ENCODE measurements at regions not wholly inside any gene's neighbourhood (a gene's known extent, or its start where the extent isn't known, plus 50 kb on each side); places are given as distances from the start of the nearest gene placed in this dataset.

GRCh38 chr13:89571676-89572075, 1775.8 kb upstream of the MIR17HG start:
- no TSS peak for BruUV-seq (replicated peaks)
- no peak overlapping the region for H3K4me3 ChIP-seq (replicated peaks in 1 of 2; ENCODE audit: low read depth in 1 of 2, low read length in 2 of 2)
- ChIA-PET CTCF (no interaction called here), RAD21 (ENCODE audit: low non-redundant PET in 1 of 2, low total read pairs in 2 of 2, uncharacterized antibody in 2 of 2, unreplicated experiment in 2 of 2) (no interaction called here), POLR2A (no interaction called here)
- no peak overlapping the region for H3K9ac ChIP-seq (ENCODE audit: low read length)
- TF ChIP-seq POLR2A (IDR thresholded peaks at IDR 0.05; ENCODE audit: borderline replicate concordance, extremely low read depth, insufficient read depth, insufficient read length): no peak
- no peak for TF ChIP-seq MAX (IDR thresholded peaks at IDR 0.05)
- TF ChIP-seq POLR2AphosphoS5 (IDR thresholded peaks at IDR 0.05; ENCODE audit: low read depth, low read length): no peak
- no peak for TF ChIP-seq EGR1 (IDR thresholded peaks at IDR 0.05; ENCODE audit: low read depth)
- TF ChIP-seq, protein P1, sequence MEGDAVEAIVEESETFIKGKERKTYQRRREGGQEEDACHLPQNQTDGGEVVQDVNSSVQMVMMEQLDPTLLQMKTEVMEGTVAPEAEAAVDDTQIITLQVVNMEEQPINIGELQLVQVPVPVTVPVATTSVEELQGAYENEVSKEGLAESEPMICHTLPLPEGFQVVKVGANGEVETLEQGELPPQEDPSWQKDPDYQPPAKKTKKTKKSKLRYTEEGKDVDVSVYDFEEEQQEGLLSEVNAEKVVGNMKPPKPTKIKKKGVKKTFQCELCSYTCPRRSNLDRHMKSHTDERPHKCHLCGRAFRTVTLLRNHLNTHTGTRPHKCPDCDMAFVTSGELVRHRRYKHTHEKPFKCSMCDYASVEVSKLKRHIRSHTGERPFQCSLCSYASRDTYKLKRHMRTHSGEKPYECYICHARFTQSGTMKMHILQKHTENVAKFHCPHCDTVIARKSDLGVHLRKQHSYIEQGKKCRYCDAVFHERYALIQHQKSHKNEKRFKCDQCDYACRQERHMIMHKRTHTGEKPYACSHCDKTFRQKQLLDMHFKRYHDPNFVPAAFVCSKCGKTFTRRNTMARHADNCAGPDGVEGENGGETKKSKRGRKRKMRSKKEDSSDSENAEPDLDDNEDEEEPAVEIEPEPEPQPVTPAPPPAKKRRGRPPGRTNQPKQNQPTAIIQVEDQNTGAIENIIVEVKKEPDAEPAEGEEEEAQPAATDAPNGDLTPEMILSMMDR (IDR thresholded peaks at IDR 0.05 in 2 of 3, conservative IDR thresholded peaks at IDR 0.05 in 1 of 3; ENCODE audit: borderline replicate concordance in 1 of 3, insufficient read depth in 1 of 3, low read depth in 2 of 3, low read length in 2 of 3): no peak
- no peak for TF ChIP-seq ZNF274 (IDR thresholded peaks at IDR 0.05; ENCODE audit: low read depth, low read length)
- TF ChIP-seq EZH2phosphoT487 (IDR thresholded peaks at IDR 0.05; ENCODE audit: borderline replicate concordance): no peak
- no peak for TF ChIP-seq FOSL1 (IDR thresholded peaks at IDR 0.05; ENCODE audit: low read depth)
- TF ChIP-seq EZH2 (IDR thresholded peaks at IDR 0.05): no peak
- TF ChIP-seq ELF1 (IDR thresholded peaks at IDR 0.05; ENCODE audit: borderline replicate concordance, low read depth): no peak
- no peak for TF ChIP-seq RAD21 (IDR thresholded peaks at IDR 0.05; ENCODE audit: low read depth)
- no peak for TF ChIP-seq REST (IDR thresholded peaks at IDR 0.05; ENCODE audit: low read depth)
- no peak for TF ChIP-seq SP1 (IDR thresholded peaks at IDR 0.05; ENCODE audit: low read depth)
- TF ChIP-seq SRF (IDR thresholded peaks at IDR 0.05; ENCODE audit: low read depth): no peak
- TF ChIP-seq ZFX (IDR thresholded peaks at IDR 0.05): no peak
- no peak for TF ChIP-seq CBX3 (IDR thresholded peaks at IDR 0.05; ENCODE audit: low read depth)
- no peaks in the 10 kb centered on the region for H3K36me3 ChIP-seq (ENCODE audit: control insufficient read depth in 1 of 2, insufficient read depth in 2 of 2, low read length in 2 of 2)
- H3K9me3 ChIP-seq (ENCODE audit: control insufficient read depth in 1 of 2, insufficient read depth in 1 of 2, low read depth in 1 of 2, low read length in 2 of 2): 0 out of 4 replicates have a peak, but pooled peaks cover 0 to 3% of the 10 kb centered on the region in 2 experiments
- H3K4me2 ChIP-seq (ENCODE audit: low read length): no peak overlapping the region
- DNase-seq (ENCODE audit: low read depth, low spot score): no peak
- H3K79me2 ChIP-seq (ENCODE audit: insufficient read depth, low read length): no peaks in the 10 kb centered on the region
- H4K20me1 ChIP-seq (ENCODE audit: insufficient read depth): no peaks in the 10 kb centered on the region
- no peak for ATAC-seq
- H3K9me2 ChIP-seq (ENCODE audit: insufficient read depth): no peaks in the 10 kb centered on the region
- H3K4me1 ChIP-seq (ENCODE audit: control insufficient read depth in 1 of 2, insufficient read depth in 2 of 2, low read length in 2 of 2): no peaks in the 10 kb centered on the region
- intact Hi-C loops (cut with micrococcal nuclease): no loop called here
- H2AFZ ChIP-seq (ENCODE audit: low read depth, low read length, poor library complexity, severe bottlenecking): no peak overlapping the region
- no peak overlapping the region for H3K27ac ChIP-seq (ENCODE audit: low read depth, low read length)
- H3K27me3 ChIP-seq (ENCODE audit: insufficient read depth, low read length): no peaks in the 10 kb centered on the region

Measured in HCT116 (cell line).